DMS114 treated with DMSO at 0.1 percent for 48 hours (cell line): ENCODE measurements at regions not wholly inside any gene's neighbourhood (a gene's known extent, or its start where the extent isn't known, plus 50 kb on each side); places are given as distances from the start of the nearest gene placed in this dataset.

Experiments
- DNase-seq: peaks from one replicate; lab custom pipeline; 2025; ENCODE audit not compliant: unreplicated experiment; lab: John Stamatoyannopoulos, UW

DNA sequence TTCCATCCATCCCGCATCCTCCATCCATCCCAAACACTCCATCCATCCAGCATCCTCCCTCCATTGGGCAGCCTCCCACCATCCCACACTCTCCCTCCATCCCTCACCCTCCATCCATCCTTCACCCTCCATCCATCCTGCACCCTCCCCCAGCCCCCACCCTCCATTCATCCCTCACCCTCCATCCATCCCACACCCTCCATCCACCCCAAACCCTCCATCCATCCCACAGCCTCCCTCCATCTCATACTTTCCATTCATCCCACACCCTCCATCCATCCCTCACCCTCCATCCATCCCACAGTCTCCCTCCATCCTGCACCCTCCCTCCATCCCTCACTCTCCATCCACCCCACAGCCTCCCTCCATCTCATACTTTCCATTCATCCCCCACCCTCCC lies 60.4 kb downstream of the FOXI2 start:
- DNase-seq: no peak

DNA sequence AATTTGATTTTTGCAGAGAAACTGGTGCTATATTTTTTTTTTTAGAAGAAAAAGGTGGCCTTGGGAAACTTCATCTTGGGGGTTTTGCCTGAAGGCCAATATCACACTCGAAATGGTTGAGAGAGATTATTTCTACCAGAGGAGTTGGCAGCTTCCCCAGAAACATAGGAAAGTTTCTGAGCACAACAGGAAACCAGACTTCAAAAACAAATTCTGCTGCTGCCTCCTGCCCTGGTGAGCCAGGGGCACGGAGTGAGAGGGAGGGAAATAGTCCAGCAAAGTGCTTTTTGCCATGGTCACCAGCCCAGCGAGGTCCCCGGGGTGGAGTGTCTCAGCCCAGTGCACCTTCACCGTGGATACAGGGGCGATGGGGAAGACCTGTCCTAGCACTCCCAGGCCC lies 61.1 kb downstream of the FOXI2 start:
- DNase-seq: no peak

DNA sequence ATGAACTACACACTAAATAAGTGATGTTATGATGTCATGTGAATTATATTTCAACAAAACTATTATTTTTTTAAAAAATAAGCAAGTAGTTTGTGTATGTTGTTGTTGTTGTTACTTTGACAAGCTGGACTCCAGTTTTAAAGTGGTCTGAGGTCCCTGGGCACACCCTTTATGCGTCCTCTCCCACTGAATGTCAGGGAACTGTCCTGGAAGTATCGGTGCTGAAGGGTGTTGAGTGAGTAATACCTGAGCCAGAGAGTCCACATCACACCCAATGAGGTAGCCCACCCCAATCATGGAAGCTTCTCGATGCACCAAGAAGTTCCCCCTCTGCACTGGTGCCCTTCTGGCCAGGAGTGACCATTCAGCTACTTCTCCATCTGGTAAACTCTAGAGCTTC lies 64.3 kb downstream of the FOXI2 start:
- no peak for DNase-seq

DNA sequence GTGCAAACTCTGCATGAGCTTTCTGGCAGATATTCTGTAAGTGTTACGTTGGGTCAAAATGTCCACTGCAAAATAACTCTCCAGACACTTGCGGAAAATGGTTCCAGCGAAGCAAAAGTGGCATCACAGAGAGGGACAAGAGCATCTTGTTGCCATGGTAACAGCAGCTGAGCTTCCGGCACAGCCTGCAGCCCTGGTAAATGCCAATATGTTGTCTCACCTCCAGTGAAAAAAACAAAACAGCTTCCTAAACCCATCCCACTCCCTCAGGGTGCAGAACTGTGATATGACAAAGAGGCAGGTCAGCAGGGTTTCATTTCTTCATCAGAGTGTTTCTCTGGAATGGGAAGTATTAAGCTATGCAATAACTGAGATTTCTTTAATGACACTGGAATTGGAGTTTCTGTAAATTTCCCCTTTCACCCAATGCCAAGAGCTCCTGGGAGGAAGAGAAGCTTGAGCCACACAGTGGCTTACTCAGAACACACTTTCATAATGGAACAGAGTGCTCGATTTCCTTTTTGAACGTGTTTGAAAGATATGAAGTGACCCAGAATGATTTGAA lies 65.6 kb downstream of the FOXI2 start:
- DNase-seq: no peak

DNA sequence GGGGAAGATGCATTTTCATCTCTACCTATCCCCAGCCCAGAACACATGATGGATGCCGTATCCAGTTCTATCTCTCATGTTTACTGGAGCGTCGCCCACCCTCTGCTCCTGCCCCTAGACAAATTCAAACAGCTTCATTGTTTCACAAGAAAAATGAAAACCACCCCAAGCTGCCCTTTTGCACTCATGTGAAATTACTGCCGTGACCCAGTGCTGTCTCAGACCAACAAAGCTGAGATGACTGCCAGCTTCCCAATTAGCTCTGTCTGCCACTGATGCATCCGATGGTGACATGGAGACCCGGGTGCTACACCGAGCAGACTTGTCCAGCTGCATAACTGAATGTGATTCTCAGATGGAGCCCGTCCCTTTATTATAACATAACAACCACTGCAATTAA lies 67.7 kb downstream of the FOXI2 start:
- DNase-seq: no peak

DNA sequence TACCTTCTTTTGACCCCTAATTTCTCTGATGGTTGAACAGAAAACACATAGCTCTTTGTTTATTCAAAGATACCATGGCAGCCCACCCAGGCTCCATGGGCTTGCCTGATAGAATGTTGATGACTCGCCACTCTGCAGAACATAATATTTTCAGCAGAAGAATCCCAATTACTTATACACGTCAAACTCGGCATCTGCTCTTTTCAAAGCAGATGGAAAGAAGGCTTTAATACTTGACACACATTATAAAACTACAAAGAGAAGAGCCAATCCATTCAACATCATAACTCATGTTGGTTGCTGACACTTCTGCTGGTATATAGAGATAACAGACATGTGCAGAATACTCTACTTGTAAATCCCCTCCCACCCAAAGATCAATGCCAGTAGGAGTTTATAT lies 69.0 kb downstream of the FOXI2 start:
- DNase-seq: no peak

DNA sequence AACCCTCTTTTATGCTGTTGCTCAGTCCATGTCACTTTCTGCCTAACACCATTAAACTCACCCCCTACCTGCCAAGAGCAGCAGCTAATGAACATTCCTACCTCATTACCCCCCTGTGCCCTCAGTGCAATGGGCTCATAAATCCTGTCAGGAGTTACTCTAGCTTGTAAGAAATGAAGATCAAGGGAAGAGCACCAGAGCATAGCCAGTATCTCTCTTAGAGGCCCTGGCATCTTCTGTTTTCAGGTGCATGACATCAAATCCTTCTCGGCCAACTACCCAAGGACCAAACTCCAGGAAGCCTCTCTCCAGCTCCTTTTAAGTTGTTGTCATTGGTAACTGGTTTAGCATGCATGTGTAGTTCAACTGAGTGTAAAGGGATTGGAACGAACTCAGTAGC lies 75.1 kb downstream of the FOXI2 start:
- no peak for DNase-seq

DNA sequence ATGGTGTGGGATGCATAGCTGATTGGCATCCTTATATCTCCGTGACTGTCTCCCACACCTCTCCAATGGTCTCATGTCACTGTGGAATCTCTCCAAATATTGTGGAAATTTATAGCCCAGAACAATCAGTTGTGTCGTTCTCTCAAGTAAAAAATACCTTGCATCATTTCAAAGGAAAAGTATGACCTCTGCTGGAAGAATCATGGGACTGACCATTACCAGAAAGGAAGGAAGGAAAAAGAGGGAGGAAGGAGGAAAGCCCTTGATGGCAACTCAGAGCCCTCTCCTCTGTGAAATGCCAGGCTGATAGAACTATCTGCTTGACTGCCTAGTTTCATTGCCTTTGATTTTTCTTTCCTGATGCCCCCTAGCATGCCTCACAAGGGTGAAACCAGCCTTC lies 76.3 kb downstream of the FOXI2 start:
- DNase-seq: peak; percentile 15

DNA sequence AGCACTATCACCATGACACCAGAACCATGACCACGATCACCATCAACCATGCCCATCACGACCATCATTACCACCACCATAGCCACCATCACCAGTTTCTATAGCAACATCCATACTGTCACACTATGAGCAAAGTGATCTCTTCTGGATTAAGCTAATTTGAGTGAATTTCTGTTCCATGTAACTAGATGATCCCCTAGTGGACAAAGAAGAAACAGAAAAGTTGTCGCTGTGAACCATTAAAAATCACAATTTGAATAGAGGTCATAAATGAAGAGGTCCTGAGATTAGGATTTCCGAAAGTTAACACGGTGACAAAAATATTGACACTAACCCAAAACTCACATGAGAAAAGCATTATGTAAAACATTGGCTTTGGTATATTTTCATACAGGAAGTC lies 77.6 kb downstream of the CLRN3 start:
- peak; percentile 8 for DNase-seq

DNA sequence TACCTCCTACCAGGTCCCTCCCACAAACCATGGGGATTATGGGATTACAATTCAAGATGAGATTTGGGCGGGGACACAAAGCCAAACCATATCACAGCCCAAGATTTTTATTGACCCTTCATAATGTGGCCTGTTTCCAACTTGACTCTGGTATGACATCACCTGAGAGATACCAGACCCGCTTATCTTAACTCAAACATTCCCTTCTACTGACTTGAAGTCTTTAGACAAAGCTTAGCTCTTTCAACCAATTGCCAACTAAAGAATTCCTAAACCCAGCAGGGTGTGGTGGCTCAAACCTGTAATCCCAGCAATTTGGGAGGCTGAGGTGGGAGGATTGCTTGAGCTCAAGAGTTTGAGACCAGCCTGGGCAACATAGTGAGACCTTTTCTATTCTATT lies 67.9 kb downstream of the CLRN3 start:
- no peak for DNase-seq

DNA sequence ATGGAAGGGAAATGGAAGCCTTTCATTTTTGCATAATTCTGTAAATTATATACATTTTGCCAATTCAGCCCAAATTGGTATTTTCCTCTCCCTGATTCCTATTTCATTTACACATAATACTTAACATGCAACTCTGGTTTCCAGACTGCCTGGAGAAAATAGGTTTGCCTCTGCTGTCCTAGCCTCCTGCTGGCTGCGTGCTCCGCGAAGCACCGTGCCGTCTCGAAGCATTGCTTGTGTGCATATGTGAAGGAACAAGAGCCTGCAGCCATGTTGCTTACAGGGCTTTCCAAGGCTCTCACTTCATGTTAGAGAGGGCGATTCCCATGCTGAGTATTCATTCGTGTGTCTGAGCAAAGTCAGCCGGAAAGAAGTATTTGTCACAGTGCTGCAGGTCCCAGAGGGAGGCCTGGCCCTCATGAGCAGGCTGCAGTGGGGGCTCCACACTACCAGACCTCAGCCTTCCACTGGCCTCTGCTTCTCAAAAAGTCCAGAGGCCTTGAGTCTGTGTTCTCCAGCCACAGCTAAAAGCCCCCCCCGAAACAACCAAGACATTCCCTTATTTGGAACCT lies 66.5 kb downstream of the CLRN3 start:
- DNase-seq: no peak

DNA sequence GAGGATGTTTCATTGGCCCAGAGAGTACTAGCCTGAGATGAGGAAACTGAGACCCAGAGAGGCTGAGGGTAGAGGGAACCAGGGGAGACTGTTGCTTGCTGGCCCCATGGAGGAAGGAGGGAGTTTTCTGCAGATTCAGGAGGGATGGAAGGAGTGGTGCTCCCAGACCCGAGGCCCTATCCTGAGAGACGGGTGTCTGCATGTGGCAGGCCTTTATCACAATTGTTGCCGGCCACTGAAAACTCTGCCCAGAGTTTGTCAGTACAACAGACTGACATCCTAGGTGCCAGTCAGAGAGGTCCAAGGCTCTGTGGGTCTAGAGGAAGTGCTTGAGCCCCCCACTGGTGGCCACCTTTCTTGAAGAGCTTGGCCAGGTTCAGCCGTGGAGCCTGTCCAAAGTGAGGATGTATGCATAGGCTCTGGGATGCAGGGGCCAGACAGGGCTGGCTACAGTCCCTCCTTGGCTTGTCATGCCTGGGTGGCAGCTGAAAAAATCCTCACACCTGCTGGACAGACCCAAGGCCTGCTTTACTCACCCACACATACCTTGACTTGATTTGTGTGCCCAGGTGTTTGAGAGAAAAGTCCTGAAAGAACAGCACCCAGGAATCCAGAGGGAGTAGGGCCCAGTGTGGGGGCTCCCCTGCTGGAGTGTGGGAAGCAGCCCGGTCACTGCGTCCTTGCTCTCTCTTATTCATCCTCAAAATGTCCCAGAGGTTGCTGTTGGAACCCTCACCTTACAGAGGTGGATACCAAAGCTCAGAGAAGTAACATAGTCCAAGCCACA lies 65.2 kb downstream of the CLRN3 start:
- no peak for DNase-seq
